Endodermal cell (in vitro differentiated cells): ENCODE measurements at regions not wholly inside any gene's neighbourhood (a gene's known extent, or its start where the extent isn't known, plus 50 kb on each side); places are given as distances from the start of the nearest gene placed in this dataset.

Experiments
- DNase-seq: peaks from one replicate; pipeline ENCODE4 v3.0.0-alpha.2; 2017
- H3K27ac ChIP-seq: 2 replicates; pipeline ENCODE4 v1.5.1; 2013; ENCODE audit warnings: mild to moderate bottlenecking, low read depth, low read length, moderate library complexity
- H3K27me3 ChIP-seq: 2 replicates; pipeline ENCODE4 v1.6.1; 2013; ENCODE audit warnings: mild to moderate bottlenecking, low read length, moderate library complexity; ENCODE audit not compliant: insufficient read depth, control insufficient read depth, poor library complexity, severe bottlenecking
- H3K36me3 ChIP-seq: 2 replicates; pipeline ENCODE4 v1.7.0; 2013; ENCODE audit warnings: mild to moderate bottlenecking, low read length, moderate library complexity; ENCODE audit not compliant: control insufficient read depth, insufficient read depth
- H3K4me1 ChIP-seq: one replicate; pipeline ENCODE4 v1.7.0; 2013; ENCODE audit warnings: low read length; ENCODE audit not compliant: control insufficient read depth, insufficient read depth
- H3K4me3 ChIP-seq: 2 replicates; pipeline ENCODE4 v1.5.1; 2013; ENCODE audit warnings: mild to moderate bottlenecking, low read length, moderate library complexity
- H3K9ac ChIP-seq: 2 replicates; pipeline ENCODE4 v1.6.1; 2013; ENCODE audit warnings: mild to moderate bottlenecking, low read length, moderate library complexity; ENCODE audit not compliant: poor library complexity, severe bottlenecking; ENCODE audit errors: extremely low read depth
- H3K9me3 ChIP-seq: 2 replicates; pipeline ENCODE4 v1.6.1; 2013; ENCODE audit warnings: mild to moderate bottlenecking, low read length, moderate library complexity; ENCODE audit not compliant: control insufficient read depth
- H3K27ac Mint-ChIP-seq: 2 replicates; pipeline ENCODE4 v1.8.0; 2020; ENCODE audit warnings: mixed read lengths
- H3K27me3 Mint-ChIP-seq: 2 replicates; pipeline ENCODE4 v1.8.0; 2021; ENCODE audit warnings: mild to moderate bottlenecking, mixed read lengths; ENCODE audit not compliant: insufficient read depth
- H3K36me3 Mint-ChIP-seq: 2 replicates; pipeline ENCODE4 v1.8.0; 2020; ENCODE audit warnings: low read depth, mixed read lengths
- H3K4me1 Mint-ChIP-seq: 2 replicates; pipeline ENCODE4 v1.8.0; 2020; ENCODE audit warnings: mixed read lengths
- H3K4me3 Mint-ChIP-seq: 2 replicates; pipeline ENCODE4 v1.8.0; 2020; ENCODE audit warnings: mild to moderate bottlenecking, moderate library complexity, mixed read lengths
- H3K9me3 Mint-ChIP-seq: 2 replicates; pipeline ENCODE4 v1.8.0; 2020; ENCODE audit warnings: mild to moderate bottlenecking, mixed read lengths
- WGBS, 2 experiments: methylation state at CpG; one replicate each; pipeline versions ENCODE4 v1.1.5 to v1.1.7; 2013; ENCODE audit warnings: missing lambda C conversion rate in 2 of 2, mixed read lengths in 1 of 2; ENCODE audit not compliant: insufficient coverage in 1 of 2, insufficient read length in 1 of 2; 5-methylcytosine and 5-hydroxymethylcytosine counted together
- TF ChIP-seq, protein P1 (sequence below): fragments of 200-600 bp; sonication (generic); conservative IDR thresholded peaks from 2 replicates; pipeline ENCODE4 v1.5.0; 2021; ENCODE audit warnings: antibody characterized with exemption, mild to moderate bottlenecking

DNA sequence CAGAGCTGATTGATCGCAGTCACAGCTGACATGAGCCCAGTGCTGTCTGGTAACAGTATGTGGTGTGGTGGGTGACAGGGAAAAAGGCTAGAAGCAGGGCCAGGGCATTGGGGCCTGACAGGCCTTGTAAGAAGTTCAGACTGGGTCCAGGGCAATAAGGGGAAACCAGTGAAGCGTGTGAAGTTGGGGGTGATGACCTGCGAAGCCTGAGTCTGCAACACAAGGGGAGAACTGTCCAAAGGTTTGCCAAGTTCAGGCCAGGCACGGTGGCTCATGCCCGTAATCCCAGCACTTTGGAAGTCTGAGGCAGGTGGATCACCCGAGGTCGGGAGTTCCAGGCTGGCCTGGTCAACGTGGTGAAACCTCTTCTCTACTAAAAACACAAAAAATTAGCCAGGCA, 983.9 kb upstream of the ZNF722 start:
- no peak overlapping the region for H3K9ac ChIP-seq
- H3K4me3 ChIP-seq = no peak overlapping the region
- H3K27me3 ChIP-seq = no peaks in the 10 kb centered on the region
- TF ChIP-seq, protein P1, sequence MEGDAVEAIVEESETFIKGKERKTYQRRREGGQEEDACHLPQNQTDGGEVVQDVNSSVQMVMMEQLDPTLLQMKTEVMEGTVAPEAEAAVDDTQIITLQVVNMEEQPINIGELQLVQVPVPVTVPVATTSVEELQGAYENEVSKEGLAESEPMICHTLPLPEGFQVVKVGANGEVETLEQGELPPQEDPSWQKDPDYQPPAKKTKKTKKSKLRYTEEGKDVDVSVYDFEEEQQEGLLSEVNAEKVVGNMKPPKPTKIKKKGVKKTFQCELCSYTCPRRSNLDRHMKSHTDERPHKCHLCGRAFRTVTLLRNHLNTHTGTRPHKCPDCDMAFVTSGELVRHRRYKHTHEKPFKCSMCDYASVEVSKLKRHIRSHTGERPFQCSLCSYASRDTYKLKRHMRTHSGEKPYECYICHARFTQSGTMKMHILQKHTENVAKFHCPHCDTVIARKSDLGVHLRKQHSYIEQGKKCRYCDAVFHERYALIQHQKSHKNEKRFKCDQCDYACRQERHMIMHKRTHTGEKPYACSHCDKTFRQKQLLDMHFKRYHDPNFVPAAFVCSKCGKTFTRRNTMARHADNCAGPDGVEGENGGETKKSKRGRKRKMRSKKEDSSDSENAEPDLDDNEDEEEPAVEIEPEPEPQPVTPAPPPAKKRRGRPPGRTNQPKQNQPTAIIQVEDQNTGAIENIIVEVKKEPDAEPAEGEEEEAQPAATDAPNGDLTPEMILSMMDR = no peak
- no peak for DNase-seq
- no peak overlapping the region for H3K27ac ChIP-seq
- no peak overlapping the region for H3K4me3 Mint-ChIP-seq
- WGBS, 2 experiments = 63 to 66% methylated on average over 8 of the region's 8 CpGs
- H3K4me1 Mint-ChIP-seq = no peaks in the 10 kb centered on the region
- H3K9me3 ChIP-seq = peaks cover 82% of the 10 kb centered on the region
- peaks cover 98% of the 10 kb centered on the region for H3K9me3 Mint-ChIP-seq
- no peaks in the 10 kb centered on the region for H3K36me3 ChIP-seq
- H3K27ac Mint-ChIP-seq = no peak overlapping the region
- no peaks in the 10 kb centered on the region for H3K4me1 ChIP-seq
- no peaks in the 10 kb centered on the region for H3K27me3 Mint-ChIP-seq
- peaks cover 13% of the 10 kb centered on the region for H3K36me3 Mint-ChIP-seq

DNA sequence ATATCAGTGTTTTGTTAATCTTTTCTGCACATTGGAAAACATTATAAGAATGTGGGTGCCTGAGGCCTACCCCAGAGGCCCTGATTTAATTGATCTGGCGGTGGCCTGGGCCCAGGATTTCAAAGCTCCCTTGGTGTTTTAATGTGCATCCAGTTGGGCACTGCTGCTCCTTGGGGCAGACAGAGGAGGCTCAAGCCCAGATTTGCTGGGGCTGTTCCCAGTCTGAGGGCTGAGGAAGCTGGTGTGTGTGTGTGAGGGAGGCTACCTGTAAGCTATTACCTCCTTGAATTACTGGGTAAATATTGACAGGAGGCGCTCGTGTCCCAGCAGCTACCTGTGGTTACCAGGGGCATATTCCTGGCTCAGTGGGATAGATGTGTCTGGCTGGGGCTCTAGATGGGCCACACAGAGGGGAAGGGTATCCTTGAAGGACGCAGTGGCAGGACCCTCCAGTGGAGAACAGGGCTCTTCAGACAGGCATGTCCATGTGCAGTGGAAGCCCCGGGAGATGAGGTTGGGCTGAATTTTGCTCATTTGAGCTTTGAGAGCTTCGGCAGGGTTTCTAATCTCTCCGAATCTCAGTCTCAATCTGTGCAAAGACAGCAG, 975.4 kb upstream of the ZNF722 start:
- Mint-ChIP-seq H3K9me3 (peaks cover 19% of the 10 kb centered on the region), H3K27me3 (no peaks in the 10 kb centered on the region), H3K36me3 (no peaks in the 10 kb centered on the region), H3K4me1 (no peaks in the 10 kb centered on the region), H3K4me3 (no peak overlapping the region), H3K27ac (no peak overlapping the region)
- H3K9ac ChIP-seq = no peak overlapping the region
- DNase-seq = no peak
- H3K9me3 ChIP-seq = peaks cover 92% of the 10 kb centered on the region
- no peak overlapping the region for H3K4me3 ChIP-seq
- TF ChIP-seq, protein P1 = no peak
- WGBS, 2 experiments = 76 to 78% methylated on average over 6 to 7 of the region's 7 CpGs
- H3K27ac ChIP-seq = no peak overlapping the region
- no peaks in the 10 kb centered on the region for H3K4me1 ChIP-seq
- H3K36me3 ChIP-seq = no peaks in the 10 kb centered on the region
- H3K27me3 ChIP-seq = no peaks in the 10 kb centered on the region

DNA sequence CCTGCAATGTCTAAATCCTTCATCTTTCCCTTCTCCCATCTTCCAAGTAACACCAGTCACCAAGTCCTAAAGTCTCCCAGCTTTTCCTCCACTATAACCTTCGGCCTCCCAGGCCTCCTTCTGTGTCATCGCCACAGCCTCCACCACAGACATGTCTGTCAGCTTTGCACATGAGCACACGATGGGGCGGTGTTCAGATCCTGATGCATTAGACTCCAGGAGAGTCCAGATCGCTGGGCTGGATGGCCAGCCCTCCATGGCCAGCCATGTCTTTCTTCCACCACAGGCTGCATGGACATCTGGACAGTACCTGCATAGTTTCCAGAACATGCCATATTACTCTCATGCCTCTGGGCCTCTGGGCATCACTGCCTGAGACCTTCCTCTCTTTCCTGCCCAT, 974.2 kb upstream of the ZNF722 start:
- Mint-ChIP-seq H3K27ac (no peak overlapping the region), H3K4me3 (no peak overlapping the region), H3K27me3 (no peaks in the 10 kb centered on the region), H3K9me3 (peaks cover 8% of the 10 kb centered on the region), H3K36me3 (peaks cover 1% of the 10 kb centered on the region), H3K4me1 (no peaks in the 10 kb centered on the region)
- Histone ChIP-seq H3K4me1 (no peaks in the 10 kb centered on the region), H3K4me3 (no peak overlapping the region), H3K27ac (no peak overlapping the region), H3K27me3 (no peaks in the 10 kb centered on the region), H3K9ac (no peak overlapping the region), H3K36me3 (no peaks in the 10 kb centered on the region), H3K9me3 (peaks cover 92% of the 10 kb centered on the region)
- no peak for DNase-seq
- TF ChIP-seq, protein P1 = no peak
- 79 to 87% methylated on average over 3 to 5 of the region's 5 CpGs for WGBS, 2 experiments
